ENCODE measurements at regions not wholly inside any gene's neighbourhood (a gene's known extent, or its start where the extent isn't known, plus 50 kb on each side); places are given as distances from the start of the nearest gene placed in this dataset.

GRCh38 chr10:44771233-44771995, 139.7 kb upstream of the TMEM72 start:
- no peak for TF ChIP-seq CTCF (IDR thresholded peaks at IDR 0.05; ENCODE audit: partially characterized antibody, unreplicated experiment)
- H3K9me3 Mint-ChIP-seq (ENCODE audit: unreplicated experiment): no peaks in the 10 kb centered on the region
- H3K27ac Mint-ChIP-seq (ENCODE audit: unreplicated experiment): no peak overlapping the region
- H3K4me3 Mint-ChIP-seq (ENCODE audit: unreplicated experiment): no peak overlapping the region
- no peaks in the 10 kb centered on the region for H3K4me1 Mint-ChIP-seq (ENCODE audit: low read depth, unreplicated experiment)
- peaks cover 1% of the 10 kb centered on the region for H3K27me3 Mint-ChIP-seq (ENCODE audit: unreplicated experiment)
- no peak for DNase-seq
- no peaks in the 10 kb centered on the region for H3K36me3 Mint-ChIP-seq (ENCODE audit: unreplicated experiment)

GRCh38 chr10:44773565-44773964, 137.6 kb upstream of the TMEM72 start:
- no peaks in the 10 kb centered on the region for H3K36me3 Mint-ChIP-seq (ENCODE audit: unreplicated experiment)
- H3K4me3 Mint-ChIP-seq (ENCODE audit: unreplicated experiment): no peak overlapping the region
- DNase-seq: no peak
- no peak overlapping the region for H3K27ac Mint-ChIP-seq (ENCODE audit: unreplicated experiment)
- TF ChIP-seq CTCF (IDR thresholded peaks at IDR 0.05; ENCODE audit: partially characterized antibody, unreplicated experiment): no peak
- peaks cover 1% of the 10 kb centered on the region for H3K27me3 Mint-ChIP-seq (ENCODE audit: unreplicated experiment)
- H3K9me3 Mint-ChIP-seq (ENCODE audit: unreplicated experiment): no peaks in the 10 kb centered on the region
- H3K4me1 Mint-ChIP-seq (ENCODE audit: low read depth, unreplicated experiment): no peaks in the 10 kb centered on the region

GRCh38 chr10:44774676-44775401, 136.3 kb upstream of the TMEM72 start:
- no peak for TF ChIP-seq CTCF (IDR thresholded peaks at IDR 0.05; ENCODE audit: partially characterized antibody, unreplicated experiment)
- Mint-ChIP-seq H3K4me1 (ENCODE audit: low read depth, unreplicated experiment) (no peaks in the 10 kb centered on the region), H3K36me3 (ENCODE audit: unreplicated experiment) (no peaks in the 10 kb centered on the region), H3K27me3 (ENCODE audit: unreplicated experiment) (peaks cover 2% of the 10 kb centered on the region), H3K4me3 (ENCODE audit: unreplicated experiment) (no peak overlapping the region), H3K9me3 (ENCODE audit: unreplicated experiment) (no peaks in the 10 kb centered on the region), H3K27ac (ENCODE audit: unreplicated experiment) (no peak overlapping the region)
- no peak for DNase-seq

- no peak overlapping the region for H3K4me3 Mint-ChIP-seq (ENCODE audit: unreplicated experiment)
- H3K9me3 Mint-ChIP-seq (ENCODE audit: unreplicated experiment): no peaks in the 10 kb centered on the region
- H3K4me1 Mint-ChIP-seq (ENCODE audit: low read depth, unreplicated experiment): no peaks in the 10 kb centered on the region
- no peak for DNase-seq
- no peak for TF ChIP-seq CTCF (IDR thresholded peaks at IDR 0.05; ENCODE audit: partially characterized antibody, unreplicated experiment)
- H3K36me3 Mint-ChIP-seq (ENCODE audit: unreplicated experiment): no peaks in the 10 kb centered on the region
- H3K27ac Mint-ChIP-seq (ENCODE audit: unreplicated experiment): no peak overlapping the region
- peaks cover 4% of the 10 kb centered on the region for H3K27me3 Mint-ChIP-seq (ENCODE audit: unreplicated experiment)
These were observed 135.8 kb upstream of the TMEM72 start for GRCh38 chr10:44775402-44775741.

- Mint-ChIP-seq H3K9me3 (ENCODE audit: unreplicated experiment) (no peaks in the 10 kb centered on the region), H3K27ac (ENCODE audit: unreplicated experiment) (no peak overlapping the region), H3K36me3 (ENCODE audit: unreplicated experiment) (no peaks in the 10 kb centered on the region), H3K27me3 (ENCODE audit: unreplicated experiment) (peaks cover 4% of the 10 kb centered on the region), H3K4me3 (ENCODE audit: unreplicated experiment) (no peak overlapping the region), H3K4me1 (ENCODE audit: low read depth, unreplicated experiment) (no peaks in the 10 kb centered on the region)
- DNase-seq: no peak
- no peak for TF ChIP-seq CTCF (IDR thresholded peaks at IDR 0.05; ENCODE audit: partially characterized antibody, unreplicated experiment)
These were observed 135.0 kb upstream of the TMEM72 start for GRCh38 chr10:44776181-44776580.

All from glutamatergic neuron (in vitro differentiated cells).